Coronary artery (tissue), 2 donors: ENCODE measurements at regions not wholly inside any gene's neighbourhood (a gene's known extent, or its start where the extent isn't known, plus 50 kb on each side); places are given as distances from the start of the nearest gene placed in this dataset.

Experiments
- DNase-seq: peaks from one replicate; pipeline ENCODE4 v3.0.0-alpha.2; 2017; ENCODE audit warnings: low spot score
- H3K27ac ChIP-seq, 2 donors: fragments of 200-600 bp; sonication (generic); one replicate each; pipeline ENCODE4 v1.5.1; 2016 to 2019
- H3K4me3 ChIP-seq: fragments of 200-600 bp; sonication (generic); 2 replicates; pipeline ENCODE4 v1.5.1; 2016; ENCODE audit warnings: mild to moderate bottlenecking, moderate library complexity
- CTCF ChIP-seq: fragments of 200-600 bp; sonication (generic); IDR thresholded peaks from one replicate; pipeline ENCODE4 v1.5.1; 2019; ENCODE audit warnings: antibody characterized with exemption

DNA sequence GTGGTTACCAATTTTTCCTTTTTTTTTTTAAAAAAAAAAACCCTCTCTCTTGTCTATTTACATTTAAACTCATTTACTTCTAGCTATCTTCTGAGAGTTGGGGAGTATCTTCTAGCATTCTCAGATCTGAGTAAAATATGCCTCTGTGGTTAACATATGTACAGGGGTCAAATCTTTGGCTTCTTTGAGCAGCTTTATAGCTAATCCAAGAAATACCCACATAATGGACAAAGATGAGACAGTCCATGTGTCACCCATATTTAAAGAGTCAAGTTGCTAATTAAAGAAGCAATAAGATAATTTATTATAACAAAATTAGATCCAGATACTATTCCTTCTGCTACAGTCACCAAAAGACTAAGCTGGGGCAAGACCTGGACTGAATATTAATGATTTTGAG lies 139.0 kb upstream of the HNRNPA3 start:
- no peak for TF ChIP-seq CTCF
- Histone ChIP-seq H3K27ac (no peak overlapping the region), H3K4me3 (no peak overlapping the region)
- no peak for DNase-seq

DNA sequence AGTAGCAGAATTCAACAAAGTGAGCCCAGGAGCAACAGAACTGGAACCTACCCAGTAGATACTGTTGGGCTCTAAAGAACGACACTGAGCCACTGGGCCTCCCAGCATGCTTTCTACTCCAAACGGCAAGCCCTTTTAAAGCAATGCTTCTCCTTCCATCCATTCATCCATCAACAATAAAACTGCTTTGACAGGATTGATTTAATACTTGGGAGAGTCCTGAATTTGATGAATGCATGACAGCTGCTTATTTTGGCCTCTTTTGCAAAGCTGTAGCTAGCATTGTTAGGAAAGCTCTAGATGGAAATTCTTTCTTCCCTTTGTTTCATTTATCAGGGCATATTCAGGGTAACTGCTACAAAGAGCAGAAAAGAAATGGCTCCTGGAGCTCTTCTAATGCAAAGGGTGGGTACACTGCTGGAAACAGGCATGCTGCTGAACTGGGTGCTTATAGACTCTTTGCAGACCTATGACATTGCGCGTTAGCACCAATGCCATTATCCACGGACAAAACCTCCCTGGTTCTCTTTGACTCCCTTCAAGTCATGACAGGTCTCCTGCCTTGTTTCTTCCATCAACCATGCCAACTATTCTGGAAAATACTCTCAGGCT lies 138.4 kb upstream of the HNRNPA3 start:
- DNase-seq, result no peak
- H3K4me3 ChIP-seq, result no peak overlapping the region
- no peak for TF ChIP-seq CTCF
- no peak overlapping the region for H3K27ac ChIP-seq

- no peak overlapping the region for H3K27ac ChIP-seq
Measured at GRCh38 chr2:177075254-177075653, 137.3 kb upstream of the HNRNPA3 start.

GRCh38 chr2:177076636-177077179 lies 135.9 kb upstream of the HNRNPA3 start:
- H3K27ac ChIP-seq, result no peak overlapping the region
- no peak for TF ChIP-seq CTCF
- no peak overlapping the region for H3K4me3 ChIP-seq
- no peak for DNase-seq

More at GRCh38 chr2:177075254-177075653, 137.3 kb upstream of the HNRNPA3 start:
- TF ChIP-seq CTCF, result no peak
- no peak overlapping the region for H3K4me3 ChIP-seq
- no peak for DNase-seq

DNA sequence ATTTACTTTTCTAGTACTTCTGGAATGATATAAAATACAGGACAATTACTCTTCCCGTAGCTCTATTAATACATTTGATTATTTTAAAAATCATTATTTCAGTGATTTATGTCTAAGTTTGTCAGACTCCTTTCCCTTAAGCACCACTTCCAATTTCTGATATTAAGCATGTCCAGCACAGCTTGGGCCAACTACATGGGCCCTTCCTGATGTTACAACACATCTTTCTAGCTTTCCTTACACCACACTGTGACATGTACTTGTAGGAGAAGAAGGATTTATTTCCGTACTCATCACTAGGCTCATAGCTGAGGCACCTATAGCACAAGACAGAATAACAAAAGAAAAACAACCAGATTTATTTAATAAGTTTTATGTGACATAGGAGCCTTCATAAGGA lies 134.8 kb upstream of the HNRNPA3 start:
- TF ChIP-seq CTCF, result no peak
- H3K4me3 ChIP-seq, result no peak overlapping the region
- no peak for DNase-seq
- no peak overlapping the region for H3K27ac ChIP-seq

DNA sequence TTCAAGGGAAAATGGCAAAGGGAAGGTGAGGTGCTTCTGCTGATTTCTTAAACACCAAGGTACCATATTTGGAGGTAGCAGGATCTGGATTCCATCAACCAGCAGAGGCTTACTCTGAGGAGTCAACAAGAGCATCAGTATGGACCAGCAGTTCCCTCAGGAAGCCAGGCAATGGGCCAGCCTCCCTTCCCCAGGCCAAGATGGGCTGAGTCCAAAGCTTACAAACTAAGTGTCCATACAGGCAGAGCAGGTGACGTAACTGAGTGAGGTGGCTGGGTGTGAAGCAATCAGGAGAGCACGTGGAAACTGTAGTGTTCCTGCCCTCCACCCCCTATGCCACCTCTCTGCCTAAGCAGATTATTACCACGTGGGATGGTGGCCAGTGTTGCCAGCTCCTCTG lies 134.2 kb upstream of the HNRNPA3 start:
- no peak overlapping the region for H3K27ac ChIP-seq
- no peak for TF ChIP-seq CTCF
- H3K4me3 ChIP-seq, result no peak overlapping the region
- DNase-seq, result no peak

- Histone ChIP-seq H3K4me3 (no peak overlapping the region), H3K27ac (no peak overlapping the region)
- no peak for TF ChIP-seq CTCF
- DNase-seq, result no peak
Measured at GRCh38 chr2:177078855-177079254, 133.7 kb upstream of the HNRNPA3 start.
